A673 (cell line): ENCODE measurements at regions not wholly inside any gene's neighbourhood (a gene's known extent, or its start where the extent isn't known, plus 50 kb on each side); places are given as distances from the start of the nearest gene placed in this dataset.

ENCODE experiments used
- EZH2 ChIP-seq: fragments of 200-600 bp; sonication (generic); IDR thresholded peaks from 2 replicates; pipeline ENCODE4 v1.6.1; 2017; ENCODE audit warnings: borderline replicate concordance, low read depth, mild to moderate bottlenecking, mixed read lengths, antibody characterized with exemption, low read length; ENCODE audit not compliant: poor library complexity, severe bottlenecking
- TF ChIP-seq, protein P1 (sequence below): fragments of 300-800, 200-600 bp; sonication (generic); conservative IDR thresholded peaks from 2 replicates; pipeline ENCODE4 v1.5.1; 2017; ENCODE audit warnings: low read depth, mild to moderate bottlenecking, antibody characterized with exemption, low read length, moderate library complexity, mixed read lengths

DNA sequence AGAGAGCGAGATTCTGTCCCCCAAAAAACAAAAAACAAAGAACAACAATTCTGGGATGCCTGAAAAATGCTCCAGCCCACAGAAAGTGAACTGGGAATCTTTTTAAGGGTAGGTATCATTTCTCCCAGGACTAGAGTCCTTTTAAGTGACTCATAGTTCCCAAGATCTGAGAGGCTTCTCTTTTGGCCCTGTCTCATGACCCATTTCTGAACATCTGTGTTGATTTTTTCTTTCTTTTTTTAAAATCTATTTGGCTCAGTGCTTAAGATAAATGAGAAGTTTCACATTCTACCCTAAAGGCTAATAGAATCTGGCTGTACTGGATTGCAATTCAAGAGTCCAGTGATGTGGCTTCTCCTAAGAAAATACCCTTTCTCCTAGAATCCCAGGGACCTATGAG is 217.6 kb upstream of the FOXQ1 start:
- TF ChIP-seq, protein P1, sequence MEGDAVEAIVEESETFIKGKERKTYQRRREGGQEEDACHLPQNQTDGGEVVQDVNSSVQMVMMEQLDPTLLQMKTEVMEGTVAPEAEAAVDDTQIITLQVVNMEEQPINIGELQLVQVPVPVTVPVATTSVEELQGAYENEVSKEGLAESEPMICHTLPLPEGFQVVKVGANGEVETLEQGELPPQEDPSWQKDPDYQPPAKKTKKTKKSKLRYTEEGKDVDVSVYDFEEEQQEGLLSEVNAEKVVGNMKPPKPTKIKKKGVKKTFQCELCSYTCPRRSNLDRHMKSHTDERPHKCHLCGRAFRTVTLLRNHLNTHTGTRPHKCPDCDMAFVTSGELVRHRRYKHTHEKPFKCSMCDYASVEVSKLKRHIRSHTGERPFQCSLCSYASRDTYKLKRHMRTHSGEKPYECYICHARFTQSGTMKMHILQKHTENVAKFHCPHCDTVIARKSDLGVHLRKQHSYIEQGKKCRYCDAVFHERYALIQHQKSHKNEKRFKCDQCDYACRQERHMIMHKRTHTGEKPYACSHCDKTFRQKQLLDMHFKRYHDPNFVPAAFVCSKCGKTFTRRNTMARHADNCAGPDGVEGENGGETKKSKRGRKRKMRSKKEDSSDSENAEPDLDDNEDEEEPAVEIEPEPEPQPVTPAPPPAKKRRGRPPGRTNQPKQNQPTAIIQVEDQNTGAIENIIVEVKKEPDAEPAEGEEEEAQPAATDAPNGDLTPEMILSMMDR: no peak
- TF ChIP-seq EZH2: no peak
